ENCODE measurements at regions not wholly inside any gene's neighbourhood (a gene's known extent, or its start where the extent isn't known, plus 50 kb on each side); places are given as distances from the start of the nearest gene placed in this dataset.

- ChIA-PET RAD21 (ENCODE audit: unreplicated experiment) (no interaction called here), POLR2A (no interaction called here), CTCF (no interaction called here), SMC1A (ENCODE audit: uncharacterized antibody, unreplicated experiment) (no interaction called here)
- Histone ChIP-seq H4K20me1 (ENCODE audit: control insufficient read depth, insufficient read depth) (no peaks in the 10 kb centered on the region), H3K36me3 (ENCODE audit: control insufficient read depth in 2 of 2, insufficient read depth in 2 of 2, low read length in 1 of 2) (no peaks in the 10 kb centered on the region), H3K27me3 (replicated peaks in 1 of 2; ENCODE audit: control insufficient read depth in 2 of 2, insufficient read depth in 2 of 2, low read length in 1 of 2) (no peaks in the 10 kb centered on the region; a peak in 1 of 4 replicates), H2AFZ (ENCODE audit: control insufficient read depth, low read depth, low read length) (no peak overlapping the region), H3K4me2 (ENCODE audit: control insufficient read depth, insufficient read depth) (no peak overlapping the region), H3K27ac (ENCODE audit: control insufficient read depth, insufficient read depth) (no peak overlapping the region; the same call in 1 of the 2 replicates), H3K4me3 (no peak overlapping the region), H3K4me1 (ENCODE audit: control insufficient read depth, insufficient read depth, low read length) (peaks cover 29% of the 10 kb centered on the region), H3K9me3 (replicated peaks; ENCODE audit: control insufficient read depth, insufficient read depth, low read length) (no peaks in the 10 kb centered on the region), H3K9ac (ENCODE audit: control insufficient read depth, insufficient read depth, low read length) (no peak overlapping the region), H3K79me2 (ENCODE audit: control insufficient read depth, insufficient read depth, low read length) (no peaks in the 10 kb centered on the region)
- BruUV-seq (replicated peaks), result no TSS peak
- over 99% methylated on average over 6 of the region's 6 CpGs for WGBS (ENCODE audit: insufficient coverage, insufficient replicate concordance, low lambda C conversion rate, missing lambda C conversion rate)
- ATAC-seq, result no peak
- intact Hi-C loops (cut with micrococcal nuclease; ENCODE audit: unreplicated experiment), result no loop called here
- FAIRE-seq, result no peak
- in situ Hi-C loops (cut with MboI), result no loop called here
- TF ChIP-seq ATF7 (IDR thresholded peaks at IDR 0.05; ENCODE audit: low read depth) (no peak), BMI1 (IDR thresholded peaks at IDR 0.05; ENCODE audit: borderline replicate concordance) (no peak), POU2F2 (IDR thresholded peaks at IDR 0.05; ENCODE audit: borderline replicate concordance, low read depth, low read length) (no peak), CHD1 (IDR thresholded peaks at IDR 0.05; ENCODE audit: low read depth, low read length) (no peak), MAX (IDR thresholded peaks at IDR 0.05; ENCODE audit: low read depth, low read length) (no peak), PML (IDR thresholded peaks at IDR 0.05; ENCODE audit: low read length) (no peak), E2F8 (IDR thresholded peaks at IDR 0.05; ENCODE audit: low read depth, partially characterized antibody) (no peak), PAX5 (IDR thresholded peaks at IDR 0.05; ENCODE audit: borderline replicate concordance, low read depth, low read length) (no peak)
- DNase-seq (ENCODE audit: low read depth, low spot score), result no peak
Measured at GRCh38 chr15:70437089-70437488, 326.3 kb downstream of the UACA start.
